Mesendoderm (in vitro differentiated cells): ENCODE measurements at regions not wholly inside any gene's neighbourhood (a gene's known extent, or its start where the extent isn't known, plus 50 kb on each side); places are given as distances from the start of the nearest gene placed in this dataset. TPM values are rescaled to one million over a fixed set of nuclear protein-coding genes. Genes with fewer than 3 reads are reported as not detected.

ENCODE experiments used
- small RNA-seq: library from polyadenylated mRNA; stranded (forward); fragments of <200 nt; extraction: miRNeasy Mini kit (QIAGEN cat#:217004); gene quantifications from one replicate; pipeline ENCODE3, GENCODE V24; 2013; ENCODE audit not compliant: insufficient read depth

Small RNAs in the stretch of these regions (small RNA-seq; reads per million reads assigned to genes)
- not detected for gene RPS27P29
